Neural cell (in vitro differentiated cells): ENCODE measurements at regions not wholly inside any gene's neighbourhood (a gene's known extent, or its start where the extent isn't known, plus 50 kb on each side); places are given as distances from the start of the nearest gene placed in this dataset.

Experiments used
- CTCF ChIP-seq: fragments of 450-650 bp; IDR thresholded peaks from 2 replicates; pipeline ENCODE4 v1.5.1; 2014; ENCODE audit warnings: antibody characterized with exemption, mild to moderate bottlenecking, moderate library complexity; ENCODE audit not compliant: poor library complexity, severe bottlenecking
- RAD21 ChIP-seq: fragments of 450-650 bp; conservative IDR thresholded peaks from 2 replicates; pipeline ENCODE4 v1.6.1; 2014; ENCODE audit warnings: antibody characterized with exemption, mild to moderate bottlenecking, moderate library complexity

GRCh38 chr12:30461026-30461615, 234.5 kb downstream of the IPO8 start:
- TF ChIP-seq CTCF (no peak), RAD21 (no peak)
